HepG2 (cell line): ENCODE measurements at regions not wholly inside any gene's neighbourhood (a gene's known extent, or its start where the extent isn't known, plus 50 kb on each side); places are given as distances from the start of the nearest gene placed in this dataset.

Experiments
- CTCF ChIP-seq: sonication (generic); formaldehyde crosslinking; IDR thresholded peaks from 2 replicates; pipeline ENCODE4 v1.5.0; 2020; ENCODE audit warnings: mild to moderate bottlenecking, missing genetic modification reagents, moderate library complexity
- EEA1 ChIP-seq: sonication (generic); formaldehyde crosslinking; IDR thresholded peaks from 2 replicates; pipeline ENCODE4 v1.5.1; 2020; ENCODE audit warnings: mild to moderate bottlenecking, missing genetic modification reagents, borderline replicate concordance
- EP300 ChIP-seq, 3 experiments: sonication (generic) in 1 of 3; formaldehyde crosslinking in 1 of 3; IDR thresholded peaks; 2 replicates each; pipeline versions ENCODE4 v1.5.1 to v1.6.1; 2011 to 2020; ENCODE audit warnings: low read depth in 2 of 3, low read length in 2 of 3, borderline replicate concordance in 1 of 3, improper control_type of control experiment in 1 of 3, mild to moderate bottlenecking in 1 of 3, missing genetic modification reagents in 1 of 3, moderate library complexity in 1 of 3
- EZH2 ChIP-seq: conservative IDR thresholded peaks from 2 replicates; pipeline ENCODE4 v1.6.1; 2012; ENCODE audit warnings: mild to moderate bottlenecking, low read depth, low read length, moderate library complexity
- GPBP1L1 ChIP-seq: sonication (generic); formaldehyde crosslinking; IDR thresholded peaks from 2 replicates; pipeline ENCODE4 v1.5.0; 2020; ENCODE audit warnings: mild to moderate bottlenecking, missing genetic modification reagents
- ZFP36 ChIP-seq: fragments of 150-350 bp; IDR thresholded peaks from 2 replicates; pipeline ENCODE4 v1.6.1; 2018; ENCODE audit warnings: borderline replicate concordance, low read length, low read depth; ENCODE audit not compliant: partially characterized antibody
- ZNF484 ChIP-seq: sonication (generic); formaldehyde crosslinking; IDR thresholded peaks from 2 replicates; pipeline ENCODE4 v1.5.1; 2020; ENCODE audit warnings: mild to moderate bottlenecking, low read depth, missing genetic modification reagents, borderline replicate concordance

GRCh38 chr2:188193230-188193629 is 98.4 kb upstream of the GULP1 start:
- TF ChIP-seq EZH2 (no peak), EEA1 (CRISPR knock-in tag) (no peak), ZNF484 (CRISPR knock-in tag) (no peak), GPBP1L1 (CRISPR knock-in tag) (no peak), CTCF (CRISPR knock-in tag) (no peak), ZFP36 (no peak), EP300 (IDR thresholded peaks at IDR 0.05; ENCODE audit: low read depth in 2 of 2, low read length in 2 of 2) (no peak), EP300 (CRISPR knock-in tag; IDR thresholded peaks at IDR 0.05; ENCODE audit: borderline replicate concordance) (no peak)
